Prostate gland (tissue), 2 donors: ENCODE measurements at regions not wholly inside any gene's neighbourhood (a gene's known extent, or its start where the extent isn't known, plus 50 kb on each side); places are given as distances from the start of the nearest gene placed in this dataset.

Experiments
- POLR2A ChIP-seq: fragments of 450-650 bp; IDR thresholded peaks from one replicate; pipeline ENCODE4 v1.6.1; 2016; ENCODE audit warnings: antibody characterized with exemption, mild to moderate bottlenecking
- TF ChIP-seq, protein P1 (sequence below), 4 experiments: fragments of 200-600 bp in 2 of 4; fragments of 450-650 bp in 2 of 4; sonication (generic) in 2 of 4; IDR thresholded peaks; 1 replicate in 3 of 4; 2 replicates in 1 of 4; pipeline ENCODE4 v1.5.1; 2016 to 2019; ENCODE audit warnings: antibody characterized with exemption in 4 of 4, mild to moderate bottlenecking in 2 of 4, moderate library complexity in 2 of 4

GRCh38 chrX:143378851-143379250 lies 138.4 kb downstream of the SPANXN3 start:
- no peak for TF ChIP-seq POLR2A
- TF ChIP-seq, protein P1, sequence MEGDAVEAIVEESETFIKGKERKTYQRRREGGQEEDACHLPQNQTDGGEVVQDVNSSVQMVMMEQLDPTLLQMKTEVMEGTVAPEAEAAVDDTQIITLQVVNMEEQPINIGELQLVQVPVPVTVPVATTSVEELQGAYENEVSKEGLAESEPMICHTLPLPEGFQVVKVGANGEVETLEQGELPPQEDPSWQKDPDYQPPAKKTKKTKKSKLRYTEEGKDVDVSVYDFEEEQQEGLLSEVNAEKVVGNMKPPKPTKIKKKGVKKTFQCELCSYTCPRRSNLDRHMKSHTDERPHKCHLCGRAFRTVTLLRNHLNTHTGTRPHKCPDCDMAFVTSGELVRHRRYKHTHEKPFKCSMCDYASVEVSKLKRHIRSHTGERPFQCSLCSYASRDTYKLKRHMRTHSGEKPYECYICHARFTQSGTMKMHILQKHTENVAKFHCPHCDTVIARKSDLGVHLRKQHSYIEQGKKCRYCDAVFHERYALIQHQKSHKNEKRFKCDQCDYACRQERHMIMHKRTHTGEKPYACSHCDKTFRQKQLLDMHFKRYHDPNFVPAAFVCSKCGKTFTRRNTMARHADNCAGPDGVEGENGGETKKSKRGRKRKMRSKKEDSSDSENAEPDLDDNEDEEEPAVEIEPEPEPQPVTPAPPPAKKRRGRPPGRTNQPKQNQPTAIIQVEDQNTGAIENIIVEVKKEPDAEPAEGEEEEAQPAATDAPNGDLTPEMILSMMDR (IDR thresholded peaks at IDR 0.05): no peak
